ENCODE measurements at regions not wholly inside any gene's neighbourhood (a gene's known extent, or its start where the extent isn't known, plus 50 kb on each side); places are given as distances from the start of the nearest gene placed in this dataset.
A peak's percentile ranks its signal among the peaks of the same experiment; 100 is the strongest.

DNA sequence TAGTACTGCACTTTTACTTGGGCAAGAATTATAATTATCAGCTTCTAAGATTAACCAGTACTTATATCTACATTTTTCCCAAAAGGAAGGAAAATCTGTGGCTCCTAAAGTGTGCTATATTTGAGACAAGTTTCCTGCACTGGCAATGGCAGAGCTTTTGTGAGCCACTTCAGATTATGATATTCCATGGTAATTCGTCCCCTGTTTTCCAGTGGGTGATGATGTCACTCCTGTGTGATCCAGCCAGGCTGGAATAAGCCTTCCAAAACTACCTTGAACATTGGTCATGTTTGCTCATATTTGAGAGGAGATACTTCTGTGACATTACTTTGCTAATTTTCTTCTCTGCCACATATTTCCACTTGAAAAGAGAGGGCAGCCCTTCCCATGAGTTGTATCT, 302.1 kb downstream of the MDFIC start:
- H3K9me3 ChIP-seq, result no peaks in the 10 kb centered on the region
- no peaks in the 10 kb centered on the region for H3K27me3 ChIP-seq (ENCODE audit: insufficient read depth in 3 of 3, low read length in 2 of 3)
- 33 to 59% (median 40%) methylated on average over 1 of the region's 1 CpG for WGBS, 3 donors
- no peak for DNase-seq
- no peaks in the 10 kb centered on the region for H3K4me1 ChIP-seq
- no peak for ATAC-seq
- H3K36me3 ChIP-seq (ENCODE audit: insufficient read depth in 1 of 2, low read depth in 1 of 2), result no peaks in the 10 kb centered on the region
- TF ChIP-seq, protein P1, sequence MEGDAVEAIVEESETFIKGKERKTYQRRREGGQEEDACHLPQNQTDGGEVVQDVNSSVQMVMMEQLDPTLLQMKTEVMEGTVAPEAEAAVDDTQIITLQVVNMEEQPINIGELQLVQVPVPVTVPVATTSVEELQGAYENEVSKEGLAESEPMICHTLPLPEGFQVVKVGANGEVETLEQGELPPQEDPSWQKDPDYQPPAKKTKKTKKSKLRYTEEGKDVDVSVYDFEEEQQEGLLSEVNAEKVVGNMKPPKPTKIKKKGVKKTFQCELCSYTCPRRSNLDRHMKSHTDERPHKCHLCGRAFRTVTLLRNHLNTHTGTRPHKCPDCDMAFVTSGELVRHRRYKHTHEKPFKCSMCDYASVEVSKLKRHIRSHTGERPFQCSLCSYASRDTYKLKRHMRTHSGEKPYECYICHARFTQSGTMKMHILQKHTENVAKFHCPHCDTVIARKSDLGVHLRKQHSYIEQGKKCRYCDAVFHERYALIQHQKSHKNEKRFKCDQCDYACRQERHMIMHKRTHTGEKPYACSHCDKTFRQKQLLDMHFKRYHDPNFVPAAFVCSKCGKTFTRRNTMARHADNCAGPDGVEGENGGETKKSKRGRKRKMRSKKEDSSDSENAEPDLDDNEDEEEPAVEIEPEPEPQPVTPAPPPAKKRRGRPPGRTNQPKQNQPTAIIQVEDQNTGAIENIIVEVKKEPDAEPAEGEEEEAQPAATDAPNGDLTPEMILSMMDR (IDR thresholded peaks at IDR 0.05), result no peak
- no peak overlapping the region for H3K27ac ChIP-seq
- intact Hi-C loops (cut with DNase I), result no loop called here
- H3K4me3 ChIP-seq, result no peak overlapping the region

GRCh38 chr7:115221456-115221855, 299.6 kb downstream of the MDFIC start:
- H3K27ac ChIP-seq, result no peak overlapping the region
- H3K4me3 ChIP-seq, result no peak overlapping the region
- TF ChIP-seq, protein P1 (IDR thresholded peaks at IDR 0.05), result no peak
- DNase-seq (no peak), ATAC-seq (no peak)
- H3K36me3 ChIP-seq (ENCODE audit: insufficient read depth in 1 of 2, low read depth in 1 of 2), result no peaks in the 10 kb centered on the region
- intact Hi-C loops (cut with DNase I), result no loop called here
- no peaks in the 10 kb centered on the region for H3K27me3 ChIP-seq (ENCODE audit: insufficient read depth in 3 of 3, low read length in 2 of 3)
- no peaks in the 10 kb centered on the region for H3K9me3 ChIP-seq
- H3K4me1 ChIP-seq, result no peaks in the 10 kb centered on the region

GRCh38 chr7:115218076-115218475, 296.2 kb downstream of the MDFIC start:
- Histone ChIP-seq H3K4me1 (no peaks in the 10 kb centered on the region), H3K27ac (no peak overlapping the region), H3K9me3 (no peaks in the 10 kb centered on the region), H3K4me3 (no peak overlapping the region), H3K27me3 (ENCODE audit: insufficient read depth in 3 of 3, low read length in 2 of 3) (no peaks in the 10 kb centered on the region), H3K36me3 (ENCODE audit: insufficient read depth in 1 of 2, low read depth in 1 of 2) (no peaks in the 10 kb centered on the region)
- DNase-seq, result no peak
- no peak for ATAC-seq
- intact Hi-C loops (cut with DNase I), result loop anchor here in 1 of 2 donors (10.0 kb wide), 1 partner anchor 353 kb away; no protein-coding TSS in a partner anchor
- TF ChIP-seq, protein P1 (IDR thresholded peaks at IDR 0.05), result no peak
- WGBS, 3 donors, result 97 to 100% (median 100%) methylated on average over 1 of the region's 1 CpG

- Histone ChIP-seq H3K4me1 (no peaks in the 10 kb centered on the region), H3K9me3 (no peaks in the 10 kb centered on the region), H3K4me3 (no peak overlapping the region), H3K27me3 (ENCODE audit: insufficient read depth in 3 of 3, low read length in 2 of 3) (no peaks in the 10 kb centered on the region), H3K27ac (no peak overlapping the region), H3K36me3 (ENCODE audit: insufficient read depth in 1 of 2, low read depth in 1 of 2) (no peaks in the 10 kb centered on the region)
- TF ChIP-seq, protein P1 (IDR thresholded peaks at IDR 0.05), result peak; percentile 30
- DNase-seq (no peak), ATAC-seq (no peak)
- intact Hi-C loops (cut with DNase I), result loop anchor here in 1 of 2 donors (10.0 kb wide), 1 partner anchor 353 kb away; no protein-coding TSS in a partner anchor
- 31 to 88% (median 87%) methylated on average over 1 of the region's 1 CpG for WGBS, 3 donors
Observed at GRCh38 chr7:115217373-115217772, 295.5 kb downstream of the MDFIC start.

GRCh38 chr7:115216652-115217051, 294.8 kb downstream of the MDFIC start:
- DNase-seq, result no peak
- Histone ChIP-seq H3K27ac (no peak overlapping the region), H3K27me3 (ENCODE audit: insufficient read depth in 3 of 3, low read length in 2 of 3) (no peaks in the 10 kb centered on the region), H3K36me3 (ENCODE audit: insufficient read depth in 1 of 2, low read depth in 1 of 2) (no peaks in the 10 kb centered on the region), H3K4me3 (no peak overlapping the region), H3K4me1 (no peaks in the 10 kb centered on the region), H3K9me3 (no peaks in the 10 kb centered on the region)
- WGBS, 3 donors, result 76 to 89% (median 82%) methylated on average over 1 of the region's 1 CpG
- intact Hi-C loops (cut with DNase I), result loop anchor here in 1 of 2 donors (10.0 kb wide), 1 partner anchor 352 kb away; no protein-coding TSS in a partner anchor
- TF ChIP-seq, protein P1 (IDR thresholded peaks at IDR 0.05), result no peak
- ATAC-seq, result no peak
